MG63 (cell line): ENCODE measurements at regions not wholly inside any gene's neighbourhood (a gene's known extent, or its start where the extent isn't known, plus 50 kb on each side); places are given as distances from the start of the nearest gene placed in this dataset.
"Not testable (repeated sequence)": the region's sequence is repeated elsewhere in the genome, so short reads cannot be mapped to it uniquely, and the experiment has no call there.

Experiments
- DNase-seq: peaks from one replicate; pipeline ENCODE4 v3.0.0-alpha.2; 2020
- H3K27me3 ChIP-seq: fragments of 250-450 bp; sonication (Bioruptor Pico); 2 replicates; pipeline ENCODE4 v1.5.1; 2020; ENCODE audit warnings: mild to moderate bottlenecking, moderate library complexity
- H3K36me3 ChIP-seq: fragments of 250-450 bp; sonication (Bioruptor Pico); 2 replicates; pipeline ENCODE4 v1.5.1; 2020; ENCODE audit warnings: mild to moderate bottlenecking, moderate library complexity
- H3K4me3 ChIP-seq: fragments of 250-450 bp; sonication (Bioruptor Pico); 2 replicates; pipeline ENCODE4 v1.5.1; 2020; ENCODE audit warnings: mild to moderate bottlenecking, moderate library complexity
- H3K9me3 ChIP-seq: fragments of 250-450 bp; sonication (Bioruptor Pico); 2 replicates; pipeline ENCODE4 v1.5.1; 2020; ENCODE audit warnings: mild to moderate bottlenecking, moderate library complexity

DNA sequence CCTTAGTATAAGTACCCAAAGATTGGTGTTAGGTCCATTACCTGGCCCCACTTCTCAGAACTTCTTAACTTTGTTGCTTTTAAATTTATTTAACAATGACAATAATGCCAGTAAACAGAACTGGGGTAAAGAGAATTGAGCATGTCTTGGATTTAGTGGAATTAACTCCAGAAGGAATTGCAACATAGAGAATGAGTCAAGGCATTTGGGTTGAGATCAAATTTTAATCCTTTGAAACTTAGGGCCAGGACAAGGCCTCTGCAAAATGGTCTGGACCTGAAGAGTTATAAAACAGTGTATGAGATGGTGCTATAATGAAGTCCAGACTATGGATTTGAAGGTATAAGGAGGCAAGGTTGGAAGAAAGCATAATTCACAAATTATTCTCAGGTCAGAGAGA is 1030.4 kb downstream of the SLITRK5 start:
- Histone ChIP-seq H3K36me3 (no peaks in the 10 kb centered on the region), H3K9me3 (no peaks in the 10 kb centered on the region), H3K27me3 (no peaks in the 10 kb centered on the region), H3K4me3 (no peak overlapping the region)
- no peak for DNase-seq

DNA sequence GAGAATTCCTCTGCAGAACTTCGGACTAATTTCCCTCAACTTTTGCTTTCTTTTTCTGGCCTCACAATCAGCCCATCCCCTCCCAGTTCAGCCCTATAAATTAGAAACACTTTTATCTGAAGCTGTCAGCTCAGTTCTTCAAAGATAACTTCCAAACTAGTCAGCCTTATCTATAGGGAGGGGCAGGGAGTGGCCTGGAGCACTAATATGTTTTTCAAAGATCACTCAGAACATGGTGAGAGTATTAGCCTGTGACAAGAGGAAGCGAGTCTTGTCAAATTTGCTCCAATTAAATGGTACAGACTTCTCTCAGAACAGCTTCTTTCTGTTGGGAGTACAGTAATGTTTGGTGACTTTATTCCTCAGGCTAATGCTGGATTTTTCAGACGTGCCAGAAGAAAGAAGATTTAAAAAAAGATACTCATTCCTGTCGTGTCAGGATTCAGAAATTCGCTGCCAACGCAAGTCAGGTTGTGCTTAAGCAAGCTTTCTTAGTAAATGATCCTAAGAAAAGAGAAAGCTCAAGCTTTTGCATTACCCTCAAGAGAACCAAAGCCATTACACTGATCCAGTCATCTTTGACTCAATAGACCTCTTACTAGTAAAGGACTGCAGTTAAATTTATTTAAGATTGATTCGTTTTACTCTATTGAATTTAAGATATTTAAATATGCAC is 1033.6 kb downstream of the SLITRK5 start:
- peak overlapping the region; percentile 29 for H3K4me3 ChIP-seq
- H3K9me3 ChIP-seq = no peaks in the 10 kb centered on the region
- H3K27me3 ChIP-seq = no peaks in the 10 kb centered on the region
- no peak for DNase-seq
- H3K36me3 ChIP-seq = no peaks in the 10 kb centered on the region

DNA sequence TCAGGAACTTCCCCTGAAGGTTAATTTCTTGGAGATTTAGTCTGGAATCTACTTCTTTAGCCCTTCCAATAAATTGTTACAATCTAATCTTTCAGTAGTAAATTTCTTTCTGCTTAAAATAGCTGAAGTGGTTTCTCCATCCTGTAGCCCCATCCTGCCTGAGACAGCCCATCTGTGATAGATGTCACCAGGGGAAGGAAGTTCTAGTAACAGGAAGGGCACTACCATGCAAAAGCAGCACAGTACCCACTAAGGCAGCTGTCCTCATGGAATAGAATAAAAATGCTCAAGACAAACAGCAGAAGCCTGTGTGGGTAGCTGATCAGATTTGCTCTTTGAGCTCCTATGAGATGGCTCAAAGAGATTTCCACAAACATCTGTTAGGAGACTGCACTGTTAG is 1036.5 kb downstream of the SLITRK5 start:
- H3K9me3 ChIP-seq = no peaks in the 10 kb centered on the region
- DNase-seq = no peak
- H3K27me3 ChIP-seq = no peaks in the 10 kb centered on the region
- H3K4me3 ChIP-seq = no peak overlapping the region
- H3K36me3 ChIP-seq = no peaks in the 10 kb centered on the region

DNA sequence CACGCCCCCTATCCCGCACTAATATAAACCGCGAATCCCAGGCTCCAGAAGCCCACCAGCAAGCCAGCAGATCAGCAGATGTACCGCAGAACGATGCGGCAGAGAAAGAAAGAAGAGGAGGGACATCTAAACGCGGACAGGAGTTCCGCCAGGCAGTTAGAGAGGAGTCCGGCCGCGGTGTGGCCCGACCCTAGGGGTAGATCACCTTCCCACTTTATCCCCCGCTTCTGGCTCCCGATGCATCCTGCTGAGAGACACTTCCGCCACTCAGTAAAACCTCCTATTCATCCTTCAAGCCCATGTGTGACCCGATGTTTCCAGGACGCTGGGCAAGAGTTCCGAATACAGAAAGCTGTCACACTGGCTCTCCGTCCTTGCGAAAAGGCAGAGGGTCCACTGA is 1046.8 kb downstream of the SLITRK5 start:
- H3K4me3 ChIP-seq = no peak overlapping the region
- H3K27me3 ChIP-seq = no peaks in the 10 kb centered on the region
- DNase-seq = no peak
- H3K36me3 ChIP-seq = no peaks in the 10 kb centered on the region
- no peaks in the 10 kb centered on the region for H3K9me3 ChIP-seq

DNA sequence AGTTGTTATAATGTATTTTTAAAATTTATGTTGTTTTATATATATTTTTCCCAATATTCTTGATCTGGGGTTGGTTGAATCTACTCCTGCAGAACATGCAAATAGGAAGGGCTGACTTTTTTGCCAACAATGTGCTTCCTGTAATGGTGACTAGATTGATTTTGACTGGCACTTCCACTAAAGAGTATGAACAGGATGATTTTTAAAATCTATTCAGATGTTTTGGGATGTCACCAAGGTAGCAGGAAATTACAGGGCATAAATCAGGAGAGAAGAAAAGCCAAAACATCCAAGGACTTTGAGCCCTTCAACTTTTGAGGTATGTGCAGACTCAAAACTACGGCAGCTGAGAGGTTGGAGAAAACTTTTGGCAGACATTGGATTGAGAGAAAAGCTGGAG is 1047.6 kb downstream of the SLITRK5 start:
- no peak for DNase-seq
- Histone ChIP-seq H3K36me3 (no peaks in the 10 kb centered on the region), H3K9me3 (no peaks in the 10 kb centered on the region), H3K27me3 (no peaks in the 10 kb centered on the region), H3K4me3 (no peak overlapping the region)

DNA sequence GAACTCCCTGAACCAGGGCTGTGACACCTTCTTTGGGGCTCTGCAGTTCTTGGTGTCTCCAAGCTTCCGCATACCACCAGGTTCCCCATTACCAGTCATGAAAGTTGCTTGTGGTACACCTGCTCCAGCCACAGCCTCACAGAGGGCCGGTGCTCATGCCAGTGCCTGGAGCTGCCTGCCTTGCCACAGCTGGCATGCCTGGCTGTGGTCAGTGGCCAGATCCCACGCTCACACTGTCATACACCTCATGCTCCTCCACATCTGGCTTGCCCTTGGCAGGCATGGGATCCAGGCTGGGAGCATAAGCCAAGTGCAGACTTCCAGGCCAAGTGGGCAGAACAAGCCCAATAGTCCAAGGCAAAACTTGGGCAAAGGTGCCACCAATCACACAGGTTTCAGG is 1054.9 kb downstream of the SLITRK5 start:
- DNase-seq = peak; percentile 13
- Histone ChIP-seq H3K9me3 (no peaks in the 10 kb centered on the region), H3K27me3 (no peaks in the 10 kb centered on the region), H3K36me3 (no peaks in the 10 kb centered on the region), H3K4me3 (no peak overlapping the region)

DNA sequence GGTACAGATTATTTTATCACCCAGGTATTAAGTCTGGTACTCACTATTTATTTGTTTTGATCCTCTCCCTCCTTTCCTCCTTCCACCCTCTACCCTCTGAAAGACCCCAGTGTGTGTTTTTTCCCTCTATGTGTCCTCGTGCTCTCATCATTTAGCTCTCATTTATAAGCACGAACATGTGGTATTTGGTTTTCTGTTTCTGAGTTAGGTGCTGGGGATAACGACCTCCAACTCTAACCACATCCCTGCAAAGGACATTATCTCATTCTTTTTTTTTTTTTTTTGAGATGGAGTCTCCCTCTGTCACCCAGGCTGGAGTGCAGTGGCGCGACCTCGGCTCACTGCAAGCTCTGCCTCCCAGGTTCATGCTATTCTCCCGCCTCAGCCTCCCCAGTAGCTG is 1056.1 kb downstream of the SLITRK5 start:
- H3K4me3 ChIP-seq, DNase-seq, H3K36me3 ChIP-seq, H3K9me3 ChIP-seq, H3K27me3 ChIP-seq: not testable (repeated sequence)

DNA sequence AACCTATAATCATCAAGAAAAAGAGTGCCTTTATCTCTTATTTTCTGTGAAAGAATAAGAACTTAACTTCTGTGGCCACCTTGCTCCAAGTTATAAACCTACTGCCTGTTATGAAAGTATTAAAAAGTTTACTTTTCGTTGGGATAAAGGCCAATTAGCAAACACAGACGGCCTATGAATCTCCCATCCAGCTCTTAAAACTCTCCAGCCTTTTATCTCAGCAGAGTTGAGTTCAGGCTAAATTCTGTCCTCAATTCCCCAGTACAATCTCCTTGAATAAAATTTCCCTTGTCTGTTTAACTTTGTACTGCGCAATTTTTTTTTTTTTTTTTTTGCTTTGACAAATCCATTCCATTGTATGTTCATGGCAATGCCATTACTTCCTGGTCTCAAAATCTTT is 1058.4 kb downstream of the SLITRK5 start:
- H3K36me3 ChIP-seq = no peaks in the 10 kb centered on the region
- no peaks in the 10 kb centered on the region for H3K9me3 ChIP-seq
- H3K27me3 ChIP-seq = no peaks in the 10 kb centered on the region
- no peak for DNase-seq
- no peak overlapping the region for H3K4me3 ChIP-seq

DNA sequence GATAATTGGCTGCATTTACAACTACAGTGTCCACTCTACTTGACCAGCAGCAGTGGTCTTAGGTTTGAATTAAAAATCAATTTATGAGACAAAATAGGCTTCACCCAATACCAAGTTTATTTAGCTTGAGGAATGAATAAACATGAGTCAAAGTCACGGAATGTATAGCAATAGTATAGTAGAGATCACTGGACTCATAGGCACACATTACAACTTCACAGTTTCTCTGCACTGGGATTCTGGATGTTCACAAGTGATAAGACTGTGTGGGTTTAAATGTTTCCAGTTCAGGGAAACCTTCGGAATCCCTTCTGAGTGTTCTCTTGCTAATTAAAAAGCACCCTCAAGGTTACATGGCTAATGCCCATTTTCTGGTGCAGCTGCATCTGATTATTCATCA is 1064.9 kb downstream of the SLITRK5 start:
- no peaks in the 10 kb centered on the region for H3K36me3 ChIP-seq
- no peaks in the 10 kb centered on the region for H3K27me3 ChIP-seq
- DNase-seq = no peak

DNA sequence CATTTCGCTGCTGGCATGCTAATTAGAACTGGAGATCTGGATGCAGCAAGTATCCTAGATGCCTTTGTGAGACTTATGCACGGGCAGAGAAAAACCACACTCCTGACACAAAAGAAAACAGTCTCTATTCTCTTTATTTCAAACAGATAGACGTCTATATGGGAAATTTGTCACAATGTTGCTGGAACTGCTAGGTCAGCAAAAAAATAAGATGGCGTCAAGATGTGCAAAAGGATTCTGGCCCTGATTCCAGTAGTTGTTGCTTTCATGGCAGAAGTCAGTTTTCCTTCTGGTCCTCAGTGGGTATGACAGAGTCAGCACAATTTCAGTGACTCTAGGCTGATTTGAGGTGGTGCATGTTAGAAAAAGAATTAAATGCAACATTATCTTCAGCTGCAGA is 1068.0 kb downstream of the SLITRK5 start:
- Histone ChIP-seq H3K4me3 (no peak overlapping the region), H3K27me3 (no peaks in the 10 kb centered on the region), H3K9me3 (no peaks in the 10 kb centered on the region), H3K36me3 (no peaks in the 10 kb centered on the region)
- DNase-seq = no peak

More for the DNA sequence above, 1064.9 kb downstream of the SLITRK5 start:
- H3K9me3 ChIP-seq = no peaks in the 10 kb centered on the region
- no peak overlapping the region for H3K4me3 ChIP-seq

DNA sequence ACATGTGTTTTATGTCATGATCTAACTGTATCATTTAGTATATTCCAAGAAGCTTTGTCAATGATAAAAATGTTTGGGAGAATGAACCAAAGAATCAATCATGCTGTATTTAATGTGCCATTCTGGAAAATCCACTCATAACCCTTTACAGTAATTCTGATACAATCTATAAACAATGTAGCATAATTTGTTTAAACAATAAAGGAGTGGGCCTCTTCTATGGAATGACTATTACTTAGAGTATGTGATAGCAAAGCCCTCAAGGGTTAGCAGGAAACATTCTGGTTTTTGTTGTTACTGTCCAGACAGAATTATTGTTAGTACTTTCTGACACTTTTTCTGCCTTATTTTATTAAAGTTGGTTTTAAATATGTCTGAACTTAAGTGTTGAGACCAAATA is 1073.1 kb downstream of the SLITRK5 start:
- no peak for DNase-seq
- H3K9me3 ChIP-seq = no peaks in the 10 kb centered on the region
- H3K27me3 ChIP-seq = no peaks in the 10 kb centered on the region
- H3K36me3 ChIP-seq = no peaks in the 10 kb centered on the region
- no peak overlapping the region for H3K4me3 ChIP-seq

DNA sequence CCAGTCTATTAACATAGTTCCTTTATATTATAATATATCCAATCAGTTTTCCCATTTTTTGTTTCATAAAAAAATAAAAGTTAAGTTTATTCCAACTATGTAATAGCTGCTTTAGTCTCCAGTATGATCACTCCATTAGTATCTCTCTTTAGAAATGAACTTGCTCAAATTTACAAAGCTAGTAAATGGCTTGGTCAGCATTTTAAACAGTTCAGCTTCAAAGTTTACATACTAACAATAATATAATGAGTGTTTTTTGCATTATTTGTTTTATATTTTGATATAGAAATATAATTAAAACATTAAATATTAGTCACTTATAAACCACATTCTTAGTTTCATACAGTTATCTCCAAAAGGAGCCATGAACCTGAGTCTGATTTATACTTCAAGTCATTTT is 1073.8 kb downstream of the SLITRK5 start:
- no peak for DNase-seq
- no peaks in the 10 kb centered on the region for H3K36me3 ChIP-seq
- H3K27me3 ChIP-seq = no peaks in the 10 kb centered on the region
- H3K4me3 ChIP-seq = no peak overlapping the region
- H3K9me3 ChIP-seq = no peaks in the 10 kb centered on the region

DNA sequence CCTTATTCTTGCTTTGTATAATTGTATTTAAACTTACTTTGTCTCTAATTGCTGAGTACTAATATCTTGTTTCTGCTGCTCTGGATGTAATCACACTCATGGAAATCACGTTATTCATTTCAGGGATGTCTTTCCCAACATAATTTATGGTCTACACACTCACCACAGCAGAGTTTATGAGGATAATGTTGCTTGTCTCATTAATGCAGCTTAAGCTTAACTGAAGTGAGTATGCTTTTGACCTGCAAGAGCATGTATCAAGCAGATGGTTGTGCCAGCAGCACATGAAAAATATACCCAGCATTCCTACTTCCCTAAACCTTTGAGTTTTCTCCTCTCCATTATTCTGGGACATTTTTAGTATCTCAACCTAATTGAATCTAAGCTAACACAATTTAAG is 1080.9 kb downstream of the SLITRK5 start:
- H3K9me3 ChIP-seq = no peaks in the 10 kb centered on the region
- H3K36me3 ChIP-seq = no peaks in the 10 kb centered on the region
- no peaks in the 10 kb centered on the region for H3K27me3 ChIP-seq
- H3K4me3 ChIP-seq = no peak overlapping the region
- DNase-seq = no peak

DNA sequence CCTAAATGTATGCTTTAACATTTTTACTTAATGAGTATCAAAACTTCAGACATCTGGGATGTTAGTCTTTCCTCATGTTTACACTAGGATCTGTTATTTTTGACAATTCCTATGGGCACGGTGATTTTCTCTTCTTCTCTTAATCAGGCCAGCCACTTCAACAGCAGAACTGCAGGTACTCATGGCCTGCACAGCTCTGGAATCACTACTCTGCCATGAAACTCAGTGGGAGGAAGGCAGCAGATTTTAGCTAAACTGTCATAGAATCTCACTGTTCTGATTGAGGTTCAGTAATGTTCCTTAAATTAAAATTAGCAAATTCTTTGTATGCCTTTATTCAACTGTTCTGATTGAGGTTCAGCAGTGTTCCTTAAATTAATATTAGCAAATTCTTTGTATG is 1083.0 kb downstream of the SLITRK5 start:
- Histone ChIP-seq H3K9me3 (no peaks in the 10 kb centered on the region), H3K4me3 (no peak overlapping the region), H3K36me3 (no peaks in the 10 kb centered on the region), H3K27me3 (no peaks in the 10 kb centered on the region)
- DNase-seq = no peak

DNA sequence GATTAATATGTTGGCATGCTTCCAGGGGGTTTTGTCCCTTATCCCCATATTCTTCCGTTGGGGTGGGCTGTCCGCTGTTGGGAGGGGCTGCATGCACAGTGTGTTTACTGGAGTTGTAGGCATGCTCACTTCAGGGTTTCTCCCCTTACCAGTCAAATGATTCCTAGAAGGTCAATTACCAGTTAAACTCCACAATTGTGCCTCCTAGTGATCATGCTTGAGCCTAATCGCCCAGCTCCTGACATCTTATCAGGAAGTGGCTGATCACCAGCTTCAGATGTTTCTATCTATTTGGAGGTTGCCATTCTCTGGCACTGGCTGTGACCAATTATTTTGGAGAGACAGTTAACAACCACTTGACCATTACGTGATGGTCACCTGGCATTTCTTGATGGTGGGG is 1090.0 kb downstream of the SLITRK5 start:
- no peak overlapping the region for H3K4me3 ChIP-seq
- H3K36me3 ChIP-seq = no peaks in the 10 kb centered on the region
- H3K27me3 ChIP-seq = no peaks in the 10 kb centered on the region
- DNase-seq = no peak
- H3K9me3 ChIP-seq = no peaks in the 10 kb centered on the region

DNA sequence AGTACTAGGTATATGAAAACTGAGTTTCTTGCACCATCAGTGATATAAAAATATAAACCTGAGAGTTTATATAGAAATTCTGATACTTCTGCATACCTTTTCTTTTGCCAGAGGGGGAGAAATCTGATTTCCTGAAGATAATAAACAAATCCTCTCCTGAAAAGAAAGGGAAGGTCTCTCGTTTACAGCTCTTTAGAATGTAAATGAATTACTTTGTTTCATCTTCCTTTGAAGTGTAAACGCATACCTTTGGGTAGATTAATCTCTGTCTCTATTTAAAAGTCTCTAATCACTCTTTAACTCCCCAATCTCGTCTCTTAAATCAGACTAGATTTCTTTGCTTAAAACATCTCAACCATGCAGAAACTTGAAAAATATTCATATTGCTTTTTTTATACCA is 1092.9 kb downstream of the SLITRK5 start:
- Histone ChIP-seq H3K27me3 (no peaks in the 10 kb centered on the region), H3K36me3 (no peaks in the 10 kb centered on the region), H3K4me3 (no peak overlapping the region), H3K9me3 (no peaks in the 10 kb centered on the region)
- no peak for DNase-seq

DNA sequence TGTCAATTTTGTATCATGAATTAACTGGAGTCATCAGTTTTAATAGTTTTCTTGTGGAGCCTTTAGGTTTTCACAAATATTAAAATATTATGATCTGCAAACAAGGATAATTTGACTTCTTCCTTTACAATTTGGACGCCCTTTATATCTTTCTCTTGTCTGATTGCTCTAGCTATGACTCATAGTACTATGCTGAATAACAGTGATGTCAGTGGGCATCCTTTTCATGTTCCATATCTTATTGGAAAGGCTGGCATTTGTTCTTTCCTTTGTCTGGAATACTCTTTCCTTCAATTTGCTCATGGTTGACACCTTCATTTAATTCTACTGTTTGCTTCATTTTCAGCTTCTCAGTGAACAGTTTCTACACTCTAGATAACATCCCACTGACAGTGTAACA is 1129.3 kb downstream of the SLITRK5 start:
- H3K36me3 ChIP-seq = no peaks in the 10 kb centered on the region
- no peak overlapping the region for H3K4me3 ChIP-seq
- no peak for DNase-seq
- H3K9me3 ChIP-seq = no peaks in the 10 kb centered on the region
- H3K27me3 ChIP-seq = no peaks in the 10 kb centered on the region

DNA sequence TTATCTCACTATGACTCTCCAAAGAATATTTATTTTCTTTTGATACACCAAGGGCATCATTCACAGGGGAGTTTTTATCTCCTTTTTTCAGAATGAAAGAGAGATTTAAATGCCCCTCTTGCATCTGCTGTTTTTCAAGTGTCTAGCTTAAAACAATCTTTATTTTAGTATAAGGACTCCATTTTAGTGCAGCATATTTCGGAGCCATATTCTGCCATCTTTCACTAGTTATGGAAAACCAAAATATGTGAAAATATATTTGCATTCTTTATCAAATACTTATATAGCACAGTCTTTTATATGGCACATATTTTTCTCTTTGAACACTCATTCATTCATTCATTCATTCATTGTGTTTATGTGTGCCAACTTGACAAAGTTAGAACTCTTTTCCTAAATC is 1130.2 kb downstream of the SLITRK5 start:
- Histone ChIP-seq H3K36me3 (no peaks in the 10 kb centered on the region), H3K27me3 (no peaks in the 10 kb centered on the region), H3K9me3 (no peaks in the 10 kb centered on the region), H3K4me3 (no peak overlapping the region)
- no peak for DNase-seq

DNA sequence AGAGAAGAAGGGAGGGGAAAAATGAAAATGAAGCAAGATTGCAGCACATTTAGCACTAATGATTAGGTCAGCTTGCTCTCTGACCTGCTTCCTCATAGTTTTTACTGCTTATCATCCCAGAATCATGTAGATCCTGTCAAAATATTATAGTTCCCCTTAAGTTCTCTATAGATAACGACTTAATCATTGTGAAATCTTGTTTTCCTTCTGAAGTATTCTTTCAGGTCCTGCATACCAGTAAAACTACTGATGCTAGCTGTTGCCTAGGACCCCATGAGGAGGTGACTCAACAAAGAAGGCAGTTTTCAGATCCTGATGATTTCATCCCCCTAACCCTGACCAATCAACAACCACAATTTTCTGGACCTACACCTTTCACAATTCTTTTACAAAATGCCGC is 1131.7 kb downstream of the SLITRK5 start:
- Histone ChIP-seq H3K27me3 (no peaks in the 10 kb centered on the region), H3K9me3 (no peaks in the 10 kb centered on the region), H3K36me3 (no peaks in the 10 kb centered on the region), H3K4me3 (no peak overlapping the region)
- no peak for DNase-seq
